GM12892 (cell line): ENCODE measurements at regions not wholly inside any gene's neighbourhood (a gene's known extent, or its start where the extent isn't known, plus 50 kb on each side); places are given as distances from the start of the nearest gene placed in this dataset.

Experiments
- POLR2A ChIP-seq: IDR thresholded peaks from 2 replicates; pipeline ENCODE4 v1.6.1; 2011; ENCODE audit warnings: low read depth, low read length, control low read depth
- TAF1 ChIP-seq: IDR thresholded peaks from 2 replicates; pipeline ENCODE4 v1.6.1; 2011; ENCODE audit warnings: low read depth, mild to moderate bottlenecking, control low read depth, low read length, borderline replicate concordance

DNA sequence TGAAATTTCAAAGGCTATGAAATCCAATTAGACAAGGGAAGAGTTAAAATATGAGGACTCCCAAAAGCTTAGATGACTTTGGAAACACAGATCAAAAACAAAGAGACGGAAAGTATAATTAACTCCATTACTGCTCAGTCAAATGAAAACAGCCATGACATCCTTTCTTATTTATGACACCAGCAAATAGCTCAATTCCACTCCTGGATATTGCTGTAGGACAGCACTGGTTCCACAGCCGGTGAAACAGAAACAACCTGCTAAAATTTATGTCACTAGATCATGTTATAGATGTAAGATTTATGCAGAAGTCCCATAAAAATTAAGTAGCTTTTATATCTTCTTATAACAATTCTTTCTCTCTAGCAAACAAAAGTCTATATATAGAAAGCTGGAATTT lies 65.6 kb upstream of the RRP15 start:
- no peak for TF ChIP-seq TAF1
- TF ChIP-seq POLR2A, result no peak
